ENCODE measurements at regions not wholly inside any gene's neighbourhood (a gene's known extent, or its start where the extent isn't known, plus 50 kb on each side); places are given as distances from the start of the nearest gene placed in this dataset.

GRCh38 chr5:56481428-56482357 is 248.6 kb upstream of the ANKRD55 start:
- POLR2A ChIA-PET = no interaction called here
- H3K9me3 ChIP-seq (ENCODE audit: control extremely low read depth in 1 of 5, control insufficient read depth in 4 of 5, insufficient read depth in 2 of 5, low read depth in 1 of 5, low read length in 4 of 5) = no peaks in the 10 kb centered on the region
- H3K4me1 ChIP-seq (ENCODE audit: control extremely low read depth in 1 of 4, control insufficient read depth in 4 of 4, insufficient read depth in 4 of 4, low read length in 3 of 4) = peaks cover 2 to 31% (median 18%) of the 10 kb centered on the region in 4 experiments
- DNase-seq = peak in 2 of 3 donors; percentile 31 to 50
- H3K27ac ChIP-seq (ENCODE audit: insufficient read depth in 1 of 2, low read depth in 1 of 2, low read length in 2 of 2, poor library complexity in 1 of 2, severe bottlenecking in 2 of 2) = peak overlapping the region in 1 of 2 experiments; percentile 40
- no peaks in the 10 kb centered on the region for H3K36me3 ChIP-seq (ENCODE audit: control insufficient read depth in 4 of 4, insufficient read depth in 4 of 4, low read length in 3 of 4)
- CTCF ChIA-PET = interaction anchor here (0.8 to 4.7 kb wide), 5 partner anchors 11 to 356 kb away, joined by 3 to 23 read pairs (median 4); no protein-coding TSS in a partner anchor
- H3K27me3 ChIP-seq (replicated peaks in 2 of 5; ENCODE audit: control insufficient read depth in 4 of 5, insufficient read depth in 5 of 5, low read length in 4 of 5) = no peaks in the 10 kb centered on the region
- H3K4me3 ChIP-seq (ENCODE audit: control insufficient read depth in 1 of 7, extremely low read depth in 1 of 7, insufficient read depth in 4 of 7, low read depth in 2 of 7, low read length in 6 of 7) = peak overlapping the region; percentile 35 to 90 (median 72)
- WGBS (ENCODE audit: insufficient coverage) = 16% methylated on average over 20 of the region's 26 CpGs

GRCh38 chr5:56480705-56481427 is 247.7 kb upstream of the ANKRD55 start:
- no peaks in the 10 kb centered on the region for H3K27me3 ChIP-seq (replicated peaks in 2 of 5; ENCODE audit: control insufficient read depth in 4 of 5, insufficient read depth in 5 of 5, low read length in 4 of 5)
- H3K4me3 ChIP-seq (ENCODE audit: control insufficient read depth in 1 of 7, extremely low read depth in 1 of 7, insufficient read depth in 4 of 7, low read depth in 2 of 7, low read length in 6 of 7) = peak overlapping the region; percentile 35 to 90 (median 72)
- peak overlapping the region in 1 of 2 experiments; percentile 40 for H3K27ac ChIP-seq (ENCODE audit: insufficient read depth in 1 of 2, low read depth in 1 of 2, low read length in 2 of 2, poor library complexity in 1 of 2, severe bottlenecking in 2 of 2)
- H3K36me3 ChIP-seq (ENCODE audit: control insufficient read depth in 4 of 4, insufficient read depth in 4 of 4, low read length in 3 of 4) = no peaks in the 10 kb centered on the region
- H3K4me1 ChIP-seq (ENCODE audit: control extremely low read depth in 1 of 4, control insufficient read depth in 4 of 4, insufficient read depth in 4 of 4, low read length in 3 of 4) = peaks cover 2 to 31% (median 18%) of the 10 kb centered on the region in 4 experiments
- H3K9me3 ChIP-seq (ENCODE audit: control extremely low read depth in 1 of 5, control insufficient read depth in 4 of 5, insufficient read depth in 2 of 5, low read depth in 1 of 5, low read length in 4 of 5) = no peaks in the 10 kb centered on the region
- POLR2A ChIA-PET = no interaction called here
- peak in 1 of 3 donors; percentile 17 for DNase-seq
- WGBS (ENCODE audit: insufficient coverage) = under 1% methylated on average over 50 of the region's 62 CpGs
- CTCF ChIA-PET = interaction anchor here (0.8 to 4.7 kb wide), 6 partner anchors 11 to 357 kb away, joined by 3 to 23 read pairs (median 4); no protein-coding TSS in a partner anchor

GRCh38 chr5:56480078-56480704 is 247.1 kb upstream of the ANKRD55 start:
- Histone ChIP-seq H3K27me3 (replicated peaks in 2 of 5; ENCODE audit: control insufficient read depth in 4 of 5, insufficient read depth in 5 of 5, low read length in 4 of 5) (no peaks in the 10 kb centered on the region), H3K27ac (ENCODE audit: insufficient read depth in 1 of 2, low read depth in 1 of 2, low read length in 2 of 2, poor library complexity in 1 of 2, severe bottlenecking in 2 of 2) (no peak overlapping the region), H3K36me3 (ENCODE audit: control insufficient read depth in 4 of 4, insufficient read depth in 4 of 4, low read length in 3 of 4) (no peaks in the 10 kb centered on the region), H3K4me3 (ENCODE audit: control insufficient read depth in 1 of 7, extremely low read depth in 1 of 7, insufficient read depth in 4 of 7, low read depth in 2 of 7, low read length in 6 of 7) (peak overlapping the region in 6 of 7 experiments; percentile 25 to 90 (median 68)), H3K4me1 (ENCODE audit: control extremely low read depth in 1 of 4, control insufficient read depth in 4 of 4, insufficient read depth in 4 of 4, low read length in 3 of 4) (peaks cover 2 to 31% (median 18%) of the 10 kb centered on the region in 4 experiments), H3K9me3 (ENCODE audit: control extremely low read depth in 1 of 5, control insufficient read depth in 4 of 5, insufficient read depth in 2 of 5, low read depth in 1 of 5, low read length in 4 of 5) (no peaks in the 10 kb centered on the region)
- peak in 2 of 3 donors; percentile 8 to 35 for DNase-seq
- CTCF ChIA-PET = interaction anchor here (0.6 to 4.7 kb wide), 5 partner anchors 10 to 357 kb away, joined by 3 to 23 read pairs (median 5); no protein-coding TSS in a partner anchor
- WGBS (ENCODE audit: insufficient coverage) = 86% methylated on average over 10 of the region's 15 CpGs
- POLR2A ChIA-PET = interaction anchor here (1.1 kb wide), 1 partner anchor 109 kb away, joined by 3 read pairs; no protein-coding TSS in a partner anchor

- Histone ChIP-seq H3K27ac (ENCODE audit: insufficient read depth in 1 of 2, low read depth in 1 of 2, low read length in 2 of 2, poor library complexity in 1 of 2, severe bottlenecking in 2 of 2) (no peak overlapping the region), H3K36me3 (ENCODE audit: control insufficient read depth in 4 of 4, insufficient read depth in 4 of 4, low read length in 3 of 4) (no peaks in the 10 kb centered on the region), H3K4me3 (ENCODE audit: control insufficient read depth in 1 of 7, extremely low read depth in 1 of 7, insufficient read depth in 4 of 7, low read depth in 2 of 7, low read length in 6 of 7) (no peak overlapping the region), H3K4me1 (ENCODE audit: control extremely low read depth in 1 of 4, control insufficient read depth in 4 of 4, insufficient read depth in 4 of 4, low read length in 3 of 4) (peaks cover 2 to 31% (median 18%) of the 10 kb centered on the region in 4 experiments), H3K27me3 (replicated peaks in 2 of 5; ENCODE audit: control insufficient read depth in 4 of 5, insufficient read depth in 5 of 5, low read length in 4 of 5) (no peaks in the 10 kb centered on the region), H3K9me3 (ENCODE audit: control extremely low read depth in 1 of 5, control insufficient read depth in 4 of 5, insufficient read depth in 2 of 5, low read depth in 1 of 5, low read length in 4 of 5) (no peaks in the 10 kb centered on the region)
- 68% methylated on average over 9 of the region's 9 CpGs for WGBS (ENCODE audit: insufficient coverage)
- ChIA-PET CTCF (interaction anchor here (0.6 to 4.7 kb wide), 3 partner anchors 10 to 258 kb away, joined by 4 to 23 read pairs (median 7); no protein-coding TSS in a partner anchor), POLR2A (interaction anchor here (1.1 kb wide), 1 partner anchor 109 kb away, joined by 3 read pairs; no protein-coding TSS in a partner anchor)
- DNase-seq = peak in 2 of 3 donors; percentile 57 to 79
These were observed 246.6 kb upstream of the ANKRD55 start for GRCh38 chr5:56479696-56480077.

- WGBS (ENCODE audit: insufficient coverage) = 90% methylated on average over 2 of the region's 3 CpGs
- CTCF ChIA-PET = interaction anchor here (1.0 to 4.7 kb wide), 2 partner anchors 14 to 356 kb away, joined by 4 to 23 read pairs; no protein-coding TSS in a partner anchor
- Histone ChIP-seq H3K4me1 (ENCODE audit: control extremely low read depth in 1 of 4, control insufficient read depth in 4 of 4, insufficient read depth in 4 of 4, low read length in 3 of 4) (peaks cover 2 to 31% (median 18%) of the 10 kb centered on the region in 4 experiments), H3K9me3 (ENCODE audit: control extremely low read depth in 1 of 5, control insufficient read depth in 4 of 5, insufficient read depth in 2 of 5, low read depth in 1 of 5, low read length in 4 of 5) (no peaks in the 10 kb centered on the region), H3K27ac (ENCODE audit: insufficient read depth in 1 of 2, low read depth in 1 of 2, low read length in 2 of 2, poor library complexity in 1 of 2, severe bottlenecking in 2 of 2) (no peak overlapping the region), H3K27me3 (replicated peaks in 2 of 5; ENCODE audit: control insufficient read depth in 4 of 5, insufficient read depth in 5 of 5, low read length in 4 of 5) (no peaks in the 10 kb centered on the region), H3K36me3 (ENCODE audit: control insufficient read depth in 4 of 4, insufficient read depth in 4 of 4, low read length in 3 of 4) (no peaks in the 10 kb centered on the region), H3K4me3 (ENCODE audit: control insufficient read depth in 1 of 7, extremely low read depth in 1 of 7, insufficient read depth in 4 of 7, low read depth in 2 of 7, low read length in 6 of 7) (no peak overlapping the region)
- DNase-seq = no peak
- POLR2A ChIA-PET = interaction anchor here (1.1 kb wide), 1 partner anchor 110 kb away, joined by 3 read pairs; no protein-coding TSS in a partner anchor
These were observed 246.0 kb upstream of the ANKRD55 start for GRCh38 chr5:56479126-56479525.

GRCh38 chr5:56478062-56478461 is 244.9 kb upstream of the ANKRD55 start:
- H3K4me3 ChIP-seq (ENCODE audit: control insufficient read depth in 1 of 7, extremely low read depth in 1 of 7, insufficient read depth in 4 of 7, low read depth in 2 of 7, low read length in 6 of 7) = no peak overlapping the region
- CTCF ChIA-PET = interaction anchor here (1.0 to 1.4 kb wide), 2 partner anchors 208 to 357 kb away, joined by 3 to 4 read pairs; no protein-coding TSS in a partner anchor
- no peaks in the 10 kb centered on the region for H3K27me3 ChIP-seq (replicated peaks in 2 of 5; ENCODE audit: control insufficient read depth in 4 of 5, insufficient read depth in 5 of 5, low read length in 4 of 5)
- DNase-seq = no peak
- peaks cover 2 to 31% (median 18%) of the 10 kb centered on the region in 4 experiments for H3K4me1 ChIP-seq (ENCODE audit: control extremely low read depth in 1 of 4, control insufficient read depth in 4 of 4, insufficient read depth in 4 of 4, low read length in 3 of 4)
- POLR2A ChIA-PET = no interaction called here
- H3K9me3 ChIP-seq (ENCODE audit: control extremely low read depth in 1 of 5, control insufficient read depth in 4 of 5, insufficient read depth in 2 of 5, low read depth in 1 of 5, low read length in 4 of 5) = no peaks in the 10 kb centered on the region
- H3K36me3 ChIP-seq (ENCODE audit: control insufficient read depth in 4 of 4, insufficient read depth in 4 of 4, low read length in 3 of 4) = no peaks in the 10 kb centered on the region
- H3K27ac ChIP-seq (ENCODE audit: insufficient read depth in 1 of 2, low read depth in 1 of 2, low read length in 2 of 2, poor library complexity in 1 of 2, severe bottlenecking in 2 of 2) = no peak overlapping the region
- 100% methylated on average over 3 of the region's 3 CpGs for WGBS (ENCODE audit: insufficient coverage)
